BLaER1 treated with 17β-estradiol and CSF1 and Interleukin-3, amounts not matched to agents 10 nM and 100 nM (cell line): ENCODE measurements at regions not wholly inside any gene's neighbourhood (a gene's known extent, or its start where the extent isn't known, plus 50 kb on each side); places are given as distances from the start of the nearest gene placed in this dataset.

Experiments
- H3K27ac ChIP-seq, 11 experiments: shearing (Covaris generic); formaldehyde crosslinking; 2 replicates each; pipeline ENCODE4 v1.8.1; 2022
- H3K27me3 ChIP-seq, 11 experiments: shearing (Covaris generic); formaldehyde crosslinking; 2 replicates each; pipeline ENCODE4 v1.8.1; 2022
- H3K36me3 ChIP-seq, 11 experiments: shearing (Covaris generic); formaldehyde crosslinking; 2 replicates each; pipeline ENCODE4 v1.8.1; 2022
- H3K4me1 ChIP-seq, 10 experiments: shearing (Covaris generic); formaldehyde crosslinking; 2 replicates each; pipeline ENCODE4 v1.8.1; 2022
- H3K4me2 ChIP-seq, 11 experiments: shearing (Covaris generic); formaldehyde crosslinking; 2 replicates each; pipeline ENCODE4 v1.8.1; 2022
- H3K4me3 ChIP-seq, 10 experiments: shearing (Covaris generic); formaldehyde crosslinking; 2 replicates each; pipeline ENCODE4 v1.8.1; 2022
- H3K9ac ChIP-seq, 11 experiments: shearing (Covaris generic); formaldehyde crosslinking; 2 replicates each; pipeline ENCODE4 v1.8.1; 2022
- H3K9me3 ChIP-seq, 11 experiments: shearing (Covaris generic); formaldehyde crosslinking; replicated peaks in 1 of 11; 2 replicates each; pipeline ENCODE4 v1.8.1; 2022
- H4K20me1 ChIP-seq, 11 experiments: shearing (Covaris generic); formaldehyde crosslinking; 2 replicates each; pipeline ENCODE4 v1.8.1; 2022
- Cebpa-rat ChIP-seq, 11 experiments: shearing (Covaris generic); IDR thresholded peaks; 2 replicates each; pipeline ENCODE4 v1.8.1; 2022

GRCh38 chr6:14434916-14435690 lies 317.5 kb downstream of the CD83 start:
- Histone ChIP-seq H3K4me1 (peaks cover 0 to 9% (median 0%) of the 10 kb centered on the region in 10 experiments; a peak in 5 of 20 replicates), H3K27ac (no peak overlapping the region), H4K20me1 (no peaks in the 10 kb centered on the region), H3K4me2 (peak overlapping the region in 3 of 11 experiments; percentile 2 to 15 (median 14); a peak in 4 of 22 replicates), H3K9me3 (peaks cover 0 to 36% (median 7%) of the 10 kb centered on the region in 11 experiments; a peak in 6 of 22 replicates), H3K36me3 (no peaks in the 10 kb centered on the region), H3K4me3 (no peak overlapping the region), H3K27me3 (no peaks in the 10 kb centered on the region), H3K9ac (no peak overlapping the region)
- TF ChIP-seq Cebpa-rat (IDR thresholded peaks at IDR 0.05) = no peak

GRCh38 chr6:14436592-14437132 lies 319.1 kb downstream of the CD83 start:
- no peak overlapping the region for H3K27ac ChIP-seq

GRCh38 chr6:14439419-14439818 lies 321.8 kb downstream of the CD83 start:
- Histone ChIP-seq H3K36me3 (no peaks in the 10 kb centered on the region), H3K4me3 (no peak overlapping the region), H3K27ac (no peak overlapping the region), H4K20me1 (no peaks in the 10 kb centered on the region), H3K4me1 (peaks cover 0 to 26% (median 13%) of the 10 kb centered on the region in 10 experiments; a peak in 14 of 20 replicates), H3K9ac (no peak overlapping the region), H3K27me3 (no peaks in the 10 kb centered on the region), H3K4me2 (peak overlapping the region in 1 of 11 experiments; percentile 16; a peak in 1 of 22 replicates), H3K9me3 (peaks cover 0 to 38% (median 7%) of the 10 kb centered on the region in 11 experiments; a peak in 6 of 22 replicates)
- TF ChIP-seq Cebpa-rat (IDR thresholded peaks at IDR 0.05) = no peak

More at GRCh38 chr6:14436592-14437132, 319.1 kb downstream of the CD83 start:
- H4K20me1 ChIP-seq = no peaks in the 10 kb centered on the region
- no peaks in the 10 kb centered on the region for H3K27me3 ChIP-seq
- H3K9ac ChIP-seq = no peak overlapping the region
- H3K9me3 ChIP-seq = peaks cover 0 to 43% (median 7%) of the 10 kb centered on the region in 11 experiments; a peak in 6 of 22 replicates
- peaks cover 0 to 13% (median 0%) of the 10 kb centered on the region in 10 experiments; a peak in 6 of 20 replicates for H3K4me1 ChIP-seq
- H3K36me3 ChIP-seq = no peaks in the 10 kb centered on the region
- H3K4me3 ChIP-seq = no peak overlapping the region
- no peak for TF ChIP-seq Cebpa-rat (IDR thresholded peaks at IDR 0.05)
- no peak overlapping the region for H3K4me2 ChIP-seq

GRCh38 chr6:14440215-14440910 lies 322.8 kb downstream of the CD83 start:
- Histone ChIP-seq H3K27me3 (no peaks in the 10 kb centered on the region), H3K9me3 (peaks cover 0 to 34% (median 7%) of the 10 kb centered on the region in 11 experiments; a peak in 6 of 22 replicates), H3K4me1 (peaks cover 0 to 29% (median 22%) of the 10 kb centered on the region in 10 experiments; a peak in 14 of 20 replicates), H3K9ac (no peak overlapping the region), H3K4me2 (no peak overlapping the region), H3K36me3 (no peaks in the 10 kb centered on the region), H3K4me3 (no peak overlapping the region), H4K20me1 (no peaks in the 10 kb centered on the region), H3K27ac (no peak overlapping the region)
- no peak for TF ChIP-seq Cebpa-rat (IDR thresholded peaks at IDR 0.05)

GRCh38 chr6:14440940-14441781 lies 323.6 kb downstream of the CD83 start:
- no peak overlapping the region for H3K9ac ChIP-seq
- no peak overlapping the region for H3K4me3 ChIP-seq
- H3K4me1 ChIP-seq = peaks cover 0 to 32% (median 24%) of the 10 kb centered on the region in 10 experiments; a peak in 14 of 20 replicates
- no peak for TF ChIP-seq Cebpa-rat (IDR thresholded peaks at IDR 0.05)
- peaks cover 0 to 34% (median 7%) of the 10 kb centered on the region in 11 experiments; a peak in 6 of 22 replicates for H3K9me3 ChIP-seq
- no peak overlapping the region; a peak in 1 of 22 replicates for H3K4me2 ChIP-seq
- no peak overlapping the region for H3K27ac ChIP-seq
- no peaks in the 10 kb centered on the region for H4K20me1 ChIP-seq
- no peaks in the 10 kb centered on the region for H3K27me3 ChIP-seq
- H3K36me3 ChIP-seq = no peaks in the 10 kb centered on the region

DNA sequence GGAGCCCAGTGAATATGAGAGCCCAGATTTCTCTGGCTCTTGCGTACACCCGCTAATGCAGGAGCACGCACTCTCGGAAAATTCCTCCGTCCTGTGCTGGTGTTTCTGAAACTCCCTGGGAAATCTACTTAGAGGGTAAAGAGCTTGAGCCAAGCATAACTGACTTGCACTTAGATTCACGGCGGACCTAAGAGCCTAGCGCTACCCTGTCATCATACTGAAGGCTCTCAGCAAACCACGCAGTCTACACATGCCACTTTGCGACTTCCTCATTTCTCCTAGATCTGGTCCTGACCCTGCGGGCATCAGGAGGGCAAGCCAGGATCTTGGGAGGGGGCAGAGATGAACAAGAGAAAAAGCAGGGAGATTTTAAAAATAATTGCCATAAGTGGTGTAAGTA lies 324.7 kb downstream of the CD83 start:
- Histone ChIP-seq H3K4me2 (no peak overlapping the region), H3K9ac (no peak overlapping the region), H3K4me1 (peaks cover 0 to 33% (median 24%) of the 10 kb centered on the region in 10 experiments; a peak in 14 of 20 replicates), H4K20me1 (no peaks in the 10 kb centered on the region), H3K9me3 (peaks cover 0 to 32% (median 12%) of the 10 kb centered on the region in 11 experiments; a peak in 6 of 22 replicates), H3K4me3 (no peak overlapping the region), H3K36me3 (no peaks in the 10 kb centered on the region), H3K27me3 (no peaks in the 10 kb centered on the region), H3K27ac (no peak overlapping the region)
- no peak for TF ChIP-seq Cebpa-rat (IDR thresholded peaks at IDR 0.05)

GRCh38 chr6:14443629-14444268 lies 326.2 kb downstream of the CD83 start:
- Histone ChIP-seq H3K4me3 (no peak overlapping the region), H3K9me3 (peaks cover 8 to 32% (median 25%) of the 10 kb centered on the region in 11 experiments; a peak in 18 of 22 replicates), H4K20me1 (no peaks in the 10 kb centered on the region), H3K4me1 (peaks cover 0 to 42% (median 24%) of the 10 kb centered on the region in 10 experiments; a peak in 14 of 20 replicates), H3K9ac (no peak overlapping the region), H3K36me3 (no peaks in the 10 kb centered on the region), H3K4me2 (peak overlapping the region in 8 of 11 experiments; percentile 3 to 73 (median 45); a peak in 13 of 22 replicates), H3K27me3 (no peaks in the 10 kb centered on the region), H3K27ac (no peak overlapping the region)
- TF ChIP-seq Cebpa-rat (IDR thresholded peaks at IDR 0.05) = no peak
